ENCODE measurements at regions not wholly inside any gene's neighbourhood (a gene's known extent, or its start where the extent isn't known, plus 50 kb on each side); places are given as distances from the start of the nearest gene placed in this dataset.

DNA sequence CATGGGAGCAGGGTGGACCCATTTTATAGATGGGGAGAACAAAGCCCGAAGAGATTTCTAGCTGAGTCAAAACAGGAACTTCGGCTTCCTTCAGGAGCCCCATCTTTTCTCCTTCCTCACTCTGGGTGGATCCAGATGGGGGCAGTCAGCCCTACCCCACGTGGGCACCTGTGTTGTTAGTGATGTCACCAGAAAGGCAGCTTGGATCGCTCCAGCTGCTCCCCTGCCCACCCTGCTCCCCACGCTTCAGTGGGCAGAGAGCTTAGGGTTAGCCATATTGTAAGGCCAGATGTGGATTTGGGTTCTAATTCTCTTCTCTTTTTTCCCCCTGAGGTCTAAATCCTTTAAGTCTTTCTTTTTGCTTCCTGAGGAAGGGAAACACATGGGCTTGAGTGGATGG is 132.3 kb upstream of the PJA1 start:
- no peak overlapping the region for H3K4me3 ChIP-seq
- no peak for DNase-seq
- no peak for ATAC-seq
- no peaks in the 10 kb centered on the region for H3K4me1 ChIP-seq
- H3K27ac ChIP-seq: no peak overlapping the region
- no peaks in the 10 kb centered on the region for H3K27me3 ChIP-seq (ENCODE audit: low read depth)
- H3K36me3 ChIP-seq: no peaks in the 10 kb centered on the region
- no peaks in the 10 kb centered on the region for H3K9me3 ChIP-seq
- TF ChIP-seq, protein P1, sequence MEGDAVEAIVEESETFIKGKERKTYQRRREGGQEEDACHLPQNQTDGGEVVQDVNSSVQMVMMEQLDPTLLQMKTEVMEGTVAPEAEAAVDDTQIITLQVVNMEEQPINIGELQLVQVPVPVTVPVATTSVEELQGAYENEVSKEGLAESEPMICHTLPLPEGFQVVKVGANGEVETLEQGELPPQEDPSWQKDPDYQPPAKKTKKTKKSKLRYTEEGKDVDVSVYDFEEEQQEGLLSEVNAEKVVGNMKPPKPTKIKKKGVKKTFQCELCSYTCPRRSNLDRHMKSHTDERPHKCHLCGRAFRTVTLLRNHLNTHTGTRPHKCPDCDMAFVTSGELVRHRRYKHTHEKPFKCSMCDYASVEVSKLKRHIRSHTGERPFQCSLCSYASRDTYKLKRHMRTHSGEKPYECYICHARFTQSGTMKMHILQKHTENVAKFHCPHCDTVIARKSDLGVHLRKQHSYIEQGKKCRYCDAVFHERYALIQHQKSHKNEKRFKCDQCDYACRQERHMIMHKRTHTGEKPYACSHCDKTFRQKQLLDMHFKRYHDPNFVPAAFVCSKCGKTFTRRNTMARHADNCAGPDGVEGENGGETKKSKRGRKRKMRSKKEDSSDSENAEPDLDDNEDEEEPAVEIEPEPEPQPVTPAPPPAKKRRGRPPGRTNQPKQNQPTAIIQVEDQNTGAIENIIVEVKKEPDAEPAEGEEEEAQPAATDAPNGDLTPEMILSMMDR (IDR thresholded peaks at IDR 0.05): no peak
- intact Hi-C loops (cut with DNase I): no loop called here

GRCh38 chrX:69293776-69294601 is 128.7 kb upstream of the PJA1 start:
- ATAC-seq (no peak), DNase-seq (no peak)
- Histone ChIP-seq H3K27me3 (ENCODE audit: low read depth) (no peaks in the 10 kb centered on the region), H3K36me3 (no peaks in the 10 kb centered on the region), H3K9me3 (no peaks in the 10 kb centered on the region), H3K27ac (no peak overlapping the region), H3K4me1 (no peaks in the 10 kb centered on the region), H3K4me3 (no peak overlapping the region)
- intact Hi-C loops (cut with DNase I): no loop called here
- TF ChIP-seq, protein P1 (IDR thresholded peaks at IDR 0.05): no peak

- H3K4me3 ChIP-seq: no peak overlapping the region
- ATAC-seq (no peak), DNase-seq (no peak)
- TF ChIP-seq, protein P1 (IDR thresholded peaks at IDR 0.05): no peak
- no peak overlapping the region for H3K27ac ChIP-seq
- H3K9me3 ChIP-seq: no peaks in the 10 kb centered on the region
- H3K36me3 ChIP-seq: no peaks in the 10 kb centered on the region
- intact Hi-C loops (cut with DNase I): no loop called here
- H3K27me3 ChIP-seq (ENCODE audit: low read depth): no peaks in the 10 kb centered on the region
- H3K4me1 ChIP-seq: no peaks in the 10 kb centered on the region
Observed at GRCh38 chrX:69291116-69291515, 125.9 kb upstream of the PJA1 start.

GRCh38 chrX:69290292-69290691 is 125.0 kb upstream of the PJA1 start:
- no peak for ATAC-seq

GRCh38 chrX:69289793-69290123 is 124.5 kb upstream of the PJA1 start:
- Histone ChIP-seq H3K4me3 (no peak overlapping the region), H3K9me3 (no peaks in the 10 kb centered on the region), H3K36me3 (no peaks in the 10 kb centered on the region), H3K27me3 (ENCODE audit: low read depth) (no peaks in the 10 kb centered on the region), H3K4me1 (no peaks in the 10 kb centered on the region), H3K27ac (no peak overlapping the region)
- intact Hi-C loops (cut with DNase I): no loop called here
- DNase-seq (no peak), ATAC-seq (no peak)
- TF ChIP-seq, protein P1 (IDR thresholded peaks at IDR 0.05): no peak

More at GRCh38 chrX:69290292-69290691, 125.0 kb upstream of the PJA1 start:
- TF ChIP-seq, protein P1 (IDR thresholded peaks at IDR 0.05): no peak
- H3K27ac ChIP-seq: no peak overlapping the region
- DNase-seq: no peak
- H3K27me3 ChIP-seq (ENCODE audit: low read depth): no peaks in the 10 kb centered on the region
- H3K4me1 ChIP-seq: no peaks in the 10 kb centered on the region
- H3K36me3 ChIP-seq: no peaks in the 10 kb centered on the region
- intact Hi-C loops (cut with DNase I): no loop called here
- no peak overlapping the region for H3K4me3 ChIP-seq
- no peaks in the 10 kb centered on the region for H3K9me3 ChIP-seq

Measured in lower lobe of right lung (tissue), 2 donors.